C4-2B (cell line): ENCODE measurements at regions not wholly inside any gene's neighbourhood (a gene's known extent, or its start where the extent isn't known, plus 50 kb on each side); places are given as distances from the start of the nearest gene placed in this dataset.

Experiments
- H3K27ac ChIP-seq: fragments of 450-650 bp; 2 replicates; pipeline ENCODE4 v1.5.1; 2017
- ZFX ChIP-seq: fragments of 450-650 bp; IDR thresholded peaks from 2 replicates; pipeline ENCODE4 v1.6.1; 2017
- TF ChIP-seq, protein P1 (sequence below): fragments of 450-650 bp; conservative IDR thresholded peaks from 2 replicates; pipeline ENCODE4 v1.5.1; 2017; ENCODE audit warnings: mild to moderate bottlenecking

DNA sequence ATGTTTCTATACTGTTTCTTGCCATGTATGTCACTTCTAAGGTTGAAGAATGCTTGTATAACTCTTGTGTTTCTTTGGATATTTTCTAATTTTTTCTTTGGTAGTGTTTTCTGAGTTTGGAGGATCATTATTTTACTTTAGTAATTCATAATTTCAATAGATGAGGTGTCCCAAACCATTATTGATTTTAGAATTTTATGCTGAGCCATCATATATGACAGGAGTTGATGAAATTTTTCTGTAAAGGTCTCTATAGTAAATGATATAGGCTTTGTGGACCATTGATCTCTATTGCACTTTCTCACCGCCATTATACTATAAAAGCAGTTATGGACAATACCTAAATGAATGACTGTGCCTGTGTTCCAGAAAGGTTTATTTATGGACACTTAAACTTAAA is 183.3 kb upstream of the PPP1R3A start:
- H3K27ac ChIP-seq: no peak overlapping the region
- TF ChIP-seq, protein P1, sequence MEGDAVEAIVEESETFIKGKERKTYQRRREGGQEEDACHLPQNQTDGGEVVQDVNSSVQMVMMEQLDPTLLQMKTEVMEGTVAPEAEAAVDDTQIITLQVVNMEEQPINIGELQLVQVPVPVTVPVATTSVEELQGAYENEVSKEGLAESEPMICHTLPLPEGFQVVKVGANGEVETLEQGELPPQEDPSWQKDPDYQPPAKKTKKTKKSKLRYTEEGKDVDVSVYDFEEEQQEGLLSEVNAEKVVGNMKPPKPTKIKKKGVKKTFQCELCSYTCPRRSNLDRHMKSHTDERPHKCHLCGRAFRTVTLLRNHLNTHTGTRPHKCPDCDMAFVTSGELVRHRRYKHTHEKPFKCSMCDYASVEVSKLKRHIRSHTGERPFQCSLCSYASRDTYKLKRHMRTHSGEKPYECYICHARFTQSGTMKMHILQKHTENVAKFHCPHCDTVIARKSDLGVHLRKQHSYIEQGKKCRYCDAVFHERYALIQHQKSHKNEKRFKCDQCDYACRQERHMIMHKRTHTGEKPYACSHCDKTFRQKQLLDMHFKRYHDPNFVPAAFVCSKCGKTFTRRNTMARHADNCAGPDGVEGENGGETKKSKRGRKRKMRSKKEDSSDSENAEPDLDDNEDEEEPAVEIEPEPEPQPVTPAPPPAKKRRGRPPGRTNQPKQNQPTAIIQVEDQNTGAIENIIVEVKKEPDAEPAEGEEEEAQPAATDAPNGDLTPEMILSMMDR: no peak
- TF ChIP-seq ZFX: no peak

DNA sequence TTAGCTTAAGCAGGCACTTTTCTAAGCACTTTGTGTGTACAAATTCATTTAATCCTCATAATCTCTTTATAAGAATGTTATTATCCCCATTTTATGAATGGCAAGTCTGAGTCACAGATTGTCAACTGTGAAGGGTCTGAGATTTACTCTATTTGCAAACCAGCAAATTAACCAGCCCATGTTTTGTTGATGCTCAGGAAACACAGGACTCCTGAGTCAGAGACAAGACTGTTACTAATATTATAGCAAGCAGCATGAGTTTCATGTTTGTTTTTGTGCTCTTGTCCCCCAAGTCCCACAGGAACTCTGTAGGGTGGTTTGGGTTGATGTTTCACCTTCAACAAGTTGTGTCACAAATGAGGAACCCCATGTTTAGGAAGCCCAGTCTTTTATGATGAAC is 182.0 kb upstream of the PPP1R3A start:
- no peak for TF ChIP-seq ZFX
- TF ChIP-seq, protein P1: no peak
- H3K27ac ChIP-seq: no peak overlapping the region

DNA sequence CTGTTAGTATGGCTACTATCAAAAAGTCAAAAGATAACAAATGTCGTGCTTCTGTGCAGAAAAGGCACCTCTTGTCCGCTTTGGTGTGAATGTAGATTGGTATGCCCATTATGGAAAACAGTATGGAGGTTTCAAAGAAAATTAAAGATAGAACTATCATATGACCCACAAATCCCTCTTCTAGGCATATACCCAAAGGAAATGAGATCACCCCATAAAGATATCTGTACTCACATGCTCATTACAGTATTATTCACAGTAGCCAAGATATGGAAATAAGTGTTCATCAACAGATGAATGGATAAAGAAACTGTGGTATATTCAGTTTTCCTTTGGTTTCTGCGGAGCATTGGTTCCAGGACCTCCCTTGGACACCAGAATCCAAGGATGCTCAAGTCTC is 180.5 kb upstream of the PPP1R3A start:
- H3K27ac ChIP-seq: no peak overlapping the region
- TF ChIP-seq, protein P1: no peak
- TF ChIP-seq ZFX: no peak

DNA sequence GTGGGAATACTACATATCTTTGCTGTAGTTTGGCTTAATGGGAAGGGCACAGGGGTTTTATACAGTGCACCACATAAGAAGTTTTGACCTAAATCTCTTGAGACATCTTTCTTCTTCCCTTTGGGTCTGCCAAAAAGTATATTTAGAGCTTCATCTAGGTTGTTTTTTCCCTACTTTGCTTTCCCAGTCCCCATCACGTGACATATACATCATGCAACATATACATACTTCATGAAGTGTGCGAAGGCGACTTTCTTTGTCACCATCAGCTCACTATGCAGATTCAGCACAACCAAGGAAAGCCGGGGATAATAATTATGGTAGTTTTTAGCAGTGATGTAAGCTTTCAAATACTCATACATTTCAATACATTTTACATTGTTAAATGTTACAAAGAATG is 177.1 kb upstream of the PPP1R3A start:
- TF ChIP-seq, protein P1: no peak

DNA sequence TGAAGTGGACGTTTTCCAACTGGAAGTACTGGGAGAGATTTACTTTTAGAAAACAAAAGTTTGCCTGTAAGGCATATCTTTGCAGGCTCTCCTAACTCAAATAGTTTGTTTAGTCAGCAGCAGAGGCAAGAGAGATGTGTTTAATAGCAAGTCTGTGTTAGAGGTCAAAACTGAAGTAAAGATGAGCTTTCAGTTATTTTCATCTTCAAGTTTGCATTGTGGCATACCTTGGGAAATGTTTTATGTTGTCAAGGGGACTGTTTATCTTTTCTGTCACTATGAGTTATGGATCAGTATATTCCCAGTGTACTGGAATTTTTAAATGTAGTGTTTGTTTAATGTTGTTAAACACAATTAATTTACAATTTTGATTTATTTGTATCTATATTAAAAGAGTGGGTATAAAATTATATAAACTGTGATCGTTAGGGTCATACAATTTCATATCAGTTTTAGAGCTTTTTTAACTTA is 169.7 kb upstream of the PPP1R3A start:
- no peak overlapping the region for H3K27ac ChIP-seq
- TF ChIP-seq ZFX: no peak
- TF ChIP-seq, protein P1: no peak

More for the DNA sequence above, 177.1 kb upstream of the PPP1R3A start:
- no peak overlapping the region for H3K27ac ChIP-seq

DNA sequence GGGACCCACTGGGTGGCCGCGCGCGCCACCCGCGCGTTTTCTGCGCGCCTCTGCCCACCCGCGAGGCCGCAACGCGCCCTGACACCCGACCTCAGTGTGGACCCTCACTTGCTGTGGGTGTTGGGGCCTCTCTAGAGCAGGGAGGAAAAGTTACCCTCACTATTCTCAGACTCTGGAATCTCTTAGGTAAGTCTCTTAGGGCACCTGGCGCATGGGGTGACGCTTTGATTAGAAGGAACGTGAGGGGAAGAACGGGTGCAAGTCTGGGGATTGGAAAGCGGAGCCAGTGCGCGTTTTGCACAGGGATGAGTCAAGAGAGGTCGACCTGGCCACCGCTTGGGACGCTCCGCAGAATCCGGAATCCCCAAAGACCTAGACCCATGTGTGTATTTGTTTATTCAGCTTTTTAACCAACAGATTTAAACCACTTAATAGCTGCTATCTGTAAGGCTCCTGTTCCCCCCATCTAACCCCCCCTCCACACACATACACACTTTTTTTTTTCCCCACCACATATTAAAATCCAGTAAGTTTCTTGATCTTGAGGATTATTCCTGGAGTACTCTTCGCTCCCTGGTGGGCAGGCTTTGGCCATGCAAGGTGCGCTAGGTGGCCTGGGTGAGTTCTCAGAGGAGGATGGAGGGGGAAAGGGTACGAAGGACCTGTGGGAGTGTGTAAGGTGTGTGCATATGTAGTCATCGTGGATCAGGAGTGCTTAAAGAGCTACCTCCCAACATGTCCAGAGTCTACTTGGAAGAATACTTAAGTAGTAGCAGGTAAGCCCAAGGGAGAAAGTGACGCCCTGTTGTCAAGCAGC is 169.1 kb upstream of the PPP1R3A start:
- no peak overlapping the region for H3K27ac ChIP-seq
- no peak for TF ChIP-seq ZFX
- TF ChIP-seq, protein P1: no peak

DNA sequence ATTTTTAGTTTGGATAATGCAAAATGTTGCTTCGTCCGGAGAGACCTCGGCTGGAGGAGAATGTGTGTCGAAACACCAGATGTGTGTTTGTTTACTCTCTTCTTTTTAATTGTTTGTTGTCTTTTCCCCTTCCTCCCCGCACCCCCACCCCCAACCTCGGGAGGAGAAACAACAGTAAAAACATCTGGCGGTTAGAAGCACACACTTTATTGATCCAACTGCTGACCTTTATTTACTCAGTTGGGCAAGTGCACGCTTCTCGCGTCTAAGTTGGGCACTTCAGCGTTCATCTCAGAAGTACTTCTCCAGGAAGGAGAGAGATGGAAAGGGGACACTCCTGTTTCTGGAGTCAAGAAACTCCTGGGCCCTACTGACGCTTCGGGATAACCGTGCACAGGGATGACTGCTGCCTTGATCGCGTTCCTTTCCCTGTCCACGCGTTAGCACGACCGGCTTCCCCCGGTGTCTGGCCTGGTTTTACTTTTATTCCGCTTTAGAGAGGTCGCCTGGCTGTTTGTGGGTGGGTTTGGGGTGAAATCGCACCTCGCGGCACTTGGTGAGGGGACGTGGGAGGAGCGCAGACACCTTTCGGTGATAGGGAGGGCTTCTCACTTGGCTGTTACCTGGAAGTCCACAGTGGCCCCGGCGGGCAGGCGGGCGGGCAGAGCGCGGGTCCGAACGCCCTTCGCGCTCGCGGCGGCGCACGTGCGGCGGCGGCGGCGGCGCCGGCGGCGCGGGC is 168.3 kb upstream of the PPP1R3A start:
- TF ChIP-seq, protein P1: no peak
- TF ChIP-seq ZFX: no peak
- no peak overlapping the region for H3K27ac ChIP-seq
